Heart left ventricle (tissue), 16 donors: ENCODE measurements at regions not wholly inside any gene's neighbourhood (a gene's known extent, or its start where the extent isn't known, plus 50 kb on each side); places are given as distances from the start of the nearest gene placed in this dataset.

Experiments used
- ATAC-seq, 4 donors: fragments of 200-7000 bp; cut with Tn5 transposase; one replicate each; pipeline ENCODE4 v1.9.1; 2020 to 2022; ENCODE audit warnings: moderate library complexity in 4 of 4, mild to moderate bottlenecking in 3 of 4, moderate number of reproducible peaks in 1 of 4
- DNase-seq, 5 donors: peaks; one replicate each; pipeline ENCODE4 v3.0.0-alpha.2; 2020
- H3K27ac ChIP-seq, 12 donors: fragments of 200-600 bp; sonication (generic) in 4 of 12; one replicate each; pipeline versions ENCODE4 v1.5.0 to v1.8.0; 2016 to 2022; ENCODE audit warnings: mild to moderate bottlenecking in 2 of 12
- H3K27me3 ChIP-seq, 9 donors: fragments of 200-600 bp; sonication (generic) in 2 of 9; one replicate each; pipeline versions ENCODE4 v1.5.1 to v1.8.0; 2016 to 2022; ENCODE audit warnings: mild to moderate bottlenecking in 3 of 9
- H3K36me3 ChIP-seq, 9 donors: fragments of 200-600 bp; sonication (generic) in 2 of 9; one replicate each; pipeline versions ENCODE4 v1.5.0 to v1.8.0; 2018 to 2022; ENCODE audit warnings: mild to moderate bottlenecking in 2 of 9
- H3K4me1 ChIP-seq, 12 donors: fragments of 200-600 bp; sonication (generic) in 4 of 12; one replicate each; pipeline versions ENCODE4 v1.5.0 to v1.8.0; 2016 to 2022; ENCODE audit warnings: mild to moderate bottlenecking in 3 of 12
- H3K4me3 ChIP-seq, 12 donors: fragments of 200-600 bp; sonication (generic) in 4 of 12; one replicate each; pipeline versions ENCODE4 v1.5.0 to v1.8.0; 2017 to 2022; ENCODE audit warnings: mild to moderate bottlenecking in 9 of 12, moderate library complexity in 4 of 12
- H3K9me3 ChIP-seq, 12 donors: fragments of 200-600 bp; sonication (generic) in 4 of 12; one replicate each; pipeline versions ENCODE4 v1.5.0 to v1.8.0; 2016 to 2022; ENCODE audit warnings: mild to moderate bottlenecking in 1 of 12
- POLR2A ChIP-seq, 2 donors: fragments of 450-650 bp; IDR thresholded peaks; one replicate each; pipeline ENCODE4 v1.6.1; 2017; ENCODE audit warnings: antibody characterized with exemption in 2 of 2, mild to moderate bottlenecking in 2 of 2, moderate library complexity in 2 of 2
- WGBS, 4 donors: extraction: QIAGEN DNeasy Blood & Tissue Kit in 2 of 4; methylation state at CpG; one replicate each; pipeline versions ENCODE4 v1.1.5 to v1.1.7; 2013 to 2018; 5-methylcytosine and 5-hydroxymethylcytosine counted together
- intact Hi-C, 10 donors: fragments of 100-400 bp; cut with DNase I; formaldehyde crosslinking; loops; one replicate each; pipeline versions ENCODE4 v1.11.1 to v1.14.2; 2022
- TF ChIP-seq, protein P1 (sequence below), 12 donors: fragments of 200-600 bp; sonication (generic) in 4 of 12; IDR thresholded peaks; one replicate each; pipeline versions ENCODE4 v1.5.0 to v1.8.0; 2018 to 2022; ENCODE audit warnings: antibody characterized with exemption in 12 of 12, mild to moderate bottlenecking in 5 of 12
- donor health status: ischemic (EF 13 %, LVEDD 7.1; RV severe dilation, severe dysfunction).
- donor health status: healthy with polysubstance abuse.
- donor health status: DM: no; HTN: yes; CAD: no.
- donor health status: DM: no; HTN: no; CAD: no.
- donor health status: ischemic (EF 25% LVEDD 6.9; RV normal size, moderate dysfunction).
- donor health status: ischemic (EF 25% LVEDD 5.7; RV mildly dilated, moderate dysfunction).
- donor health status: healthy.
- donor health status: DM: yes; HTN: yes; CAD: no.
- donor health status: ischemic (EF 35%, LVEDD 5.7; RV mildly dilated, moderate dysfunction).
- donor health status: nonischemic (EF 11% LVEDD 7.7; RV severe dilation, severe dysfunction).
- donor health status: DM: yes; HTN: yes; CAD: no.
- donor health status: PGD.
- donor health status: ischemic (EF 29% LVEDD 5.4; RV normal size, mild dysfunction).
- donor health status: nonischemic (EF 23%, LVEDD 6.1; RV moderate dilation, normal function).

DNA sequence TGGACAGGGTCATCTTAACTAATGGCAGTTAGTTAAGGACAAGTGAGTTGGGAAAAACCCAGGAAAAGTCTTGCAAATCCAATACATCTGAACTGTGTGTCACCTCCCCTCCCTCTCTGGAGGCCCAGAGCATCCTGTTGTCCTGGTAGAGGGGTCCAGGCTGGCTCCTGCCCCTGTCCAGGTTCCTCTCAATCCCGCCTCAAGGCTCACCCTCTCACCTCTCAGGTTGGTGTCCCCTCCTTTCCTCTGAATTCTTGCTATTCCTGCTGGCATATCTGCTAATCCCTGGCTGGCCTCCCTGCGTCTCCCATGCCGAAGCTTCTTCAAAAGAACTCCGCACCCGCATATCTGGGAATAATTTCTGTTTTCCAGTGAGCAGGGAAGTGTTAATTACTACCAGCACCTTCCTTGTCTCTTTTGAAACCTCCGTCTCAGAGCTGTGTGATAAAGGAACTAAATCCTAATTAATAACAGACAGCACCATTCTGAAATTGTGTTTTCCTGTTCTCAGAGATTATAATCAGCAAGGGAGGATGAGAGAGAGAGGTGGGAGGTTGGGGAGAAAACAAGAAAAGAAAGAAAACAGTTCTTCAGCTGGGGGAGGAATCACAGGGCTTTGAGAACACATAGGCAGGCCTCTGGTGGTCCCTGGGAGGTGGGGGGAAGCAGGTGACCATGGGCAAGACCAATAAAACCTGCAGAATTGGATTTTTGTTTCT is 568.0 kb downstream of the PTPRU start:
- Histone ChIP-seq H3K27me3 (peaks cover 0 to 25% (median 4%) of the 10 kb centered on the region in 9 donors), H3K27ac (no peak overlapping the region), H3K4me3 (no peak overlapping the region), H3K36me3 (no peaks in the 10 kb centered on the region), H3K9me3 (no peaks in the 10 kb centered on the region), H3K4me1 (peaks cover 0 to 2% (median 0%) of the 10 kb centered on the region in 12 donors)
- WGBS, 4 donors = 57 to 70% (median 64%) methylated on average over 5 to 6 of the region's 6 CpGs
- ATAC-seq (no peak), DNase-seq (no peak)
- intact Hi-C loops = no loop called here
- TF ChIP-seq POLR2A (IDR thresholded peaks at IDR 0.05) = no peak
- TF ChIP-seq, protein P1, sequence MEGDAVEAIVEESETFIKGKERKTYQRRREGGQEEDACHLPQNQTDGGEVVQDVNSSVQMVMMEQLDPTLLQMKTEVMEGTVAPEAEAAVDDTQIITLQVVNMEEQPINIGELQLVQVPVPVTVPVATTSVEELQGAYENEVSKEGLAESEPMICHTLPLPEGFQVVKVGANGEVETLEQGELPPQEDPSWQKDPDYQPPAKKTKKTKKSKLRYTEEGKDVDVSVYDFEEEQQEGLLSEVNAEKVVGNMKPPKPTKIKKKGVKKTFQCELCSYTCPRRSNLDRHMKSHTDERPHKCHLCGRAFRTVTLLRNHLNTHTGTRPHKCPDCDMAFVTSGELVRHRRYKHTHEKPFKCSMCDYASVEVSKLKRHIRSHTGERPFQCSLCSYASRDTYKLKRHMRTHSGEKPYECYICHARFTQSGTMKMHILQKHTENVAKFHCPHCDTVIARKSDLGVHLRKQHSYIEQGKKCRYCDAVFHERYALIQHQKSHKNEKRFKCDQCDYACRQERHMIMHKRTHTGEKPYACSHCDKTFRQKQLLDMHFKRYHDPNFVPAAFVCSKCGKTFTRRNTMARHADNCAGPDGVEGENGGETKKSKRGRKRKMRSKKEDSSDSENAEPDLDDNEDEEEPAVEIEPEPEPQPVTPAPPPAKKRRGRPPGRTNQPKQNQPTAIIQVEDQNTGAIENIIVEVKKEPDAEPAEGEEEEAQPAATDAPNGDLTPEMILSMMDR (IDR thresholded peaks at IDR 0.05) = no peak

DNA sequence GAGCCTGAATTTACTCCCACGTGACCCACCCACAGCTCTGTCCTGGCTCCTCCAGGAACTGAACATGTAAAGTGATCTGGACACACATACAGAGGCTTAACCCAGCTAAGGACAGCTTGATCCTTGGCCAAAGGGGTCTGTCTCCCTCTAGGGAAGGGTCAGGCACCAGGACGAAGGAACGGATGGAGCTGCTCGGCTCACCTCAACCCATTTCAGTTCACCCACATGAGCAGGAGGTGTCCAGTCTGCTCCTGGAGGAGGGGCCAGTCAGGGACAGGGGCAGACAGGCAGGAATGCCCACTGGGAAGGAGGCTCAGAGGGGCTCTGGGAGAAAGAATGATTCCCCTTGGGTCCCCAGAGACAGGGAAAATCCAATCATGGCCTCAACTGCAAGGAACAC is 567.2 kb downstream of the PTPRU start:
- no peak for TF ChIP-seq POLR2A (IDR thresholded peaks at IDR 0.05)
- TF ChIP-seq, protein P1 (IDR thresholded peaks at IDR 0.05) = no peak
- Histone ChIP-seq H3K4me1 (peaks cover 0 to 2% (median 0%) of the 10 kb centered on the region in 12 donors), H3K4me3 (no peak overlapping the region), H3K27me3 (peaks cover 0 to 25% (median 4%) of the 10 kb centered on the region in 9 donors), H3K27ac (no peak overlapping the region), H3K9me3 (no peaks in the 10 kb centered on the region), H3K36me3 (no peaks in the 10 kb centered on the region)
- intact Hi-C loops = no loop called here
- DNase-seq = no peak
- ATAC-seq = no peak
- 70 to 79% (median 75%) methylated on average over 4 of the region's 4 CpGs for WGBS, 4 donors

DNA sequence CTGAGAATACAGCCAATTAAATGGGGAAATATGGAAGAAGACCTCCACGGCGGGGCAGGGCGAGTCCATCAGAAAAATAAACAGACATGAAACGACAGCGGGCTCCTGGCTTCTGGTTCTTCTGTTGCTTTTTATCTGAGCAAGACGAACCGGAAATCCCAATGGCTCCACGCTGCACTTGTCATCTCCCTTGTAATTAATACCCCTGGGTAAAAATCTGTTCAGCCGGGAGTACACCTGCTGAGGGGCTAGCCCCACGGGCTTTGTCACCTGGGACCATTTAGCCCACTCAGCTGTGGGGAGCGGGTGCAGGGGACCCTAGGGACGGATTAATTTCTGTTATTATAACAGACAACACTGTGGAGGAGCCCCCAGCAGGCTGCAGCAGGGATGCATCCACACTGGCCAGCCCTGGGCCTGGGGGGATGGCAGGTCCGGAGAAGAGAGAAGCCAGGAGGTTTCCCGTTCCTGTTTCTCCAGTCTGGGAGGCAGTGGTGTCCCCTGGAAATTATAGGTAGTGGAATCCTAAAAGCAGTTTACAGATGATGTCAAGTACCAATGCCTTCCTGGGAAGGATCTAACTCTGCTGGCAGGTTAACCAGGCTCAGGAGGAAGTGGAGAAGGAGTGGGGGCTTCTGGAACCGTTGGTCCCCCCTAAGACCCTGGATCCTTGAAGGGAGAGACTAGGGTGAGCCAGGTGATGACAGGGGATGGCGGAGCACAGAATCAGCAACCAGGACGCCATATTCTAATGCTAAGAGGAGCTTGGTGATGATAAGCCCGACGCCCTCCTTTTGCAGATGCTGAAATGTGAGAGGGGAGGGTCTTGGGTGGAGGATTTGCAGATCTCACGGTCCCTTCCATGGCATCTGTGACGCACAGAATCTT is 566.1 kb downstream of the PTPRU start:
- TF ChIP-seq, protein P1 (IDR thresholded peaks at IDR 0.05) = no peak
- no peak for TF ChIP-seq POLR2A (IDR thresholded peaks at IDR 0.05)
- intact Hi-C loops = no loop called here

DNA sequence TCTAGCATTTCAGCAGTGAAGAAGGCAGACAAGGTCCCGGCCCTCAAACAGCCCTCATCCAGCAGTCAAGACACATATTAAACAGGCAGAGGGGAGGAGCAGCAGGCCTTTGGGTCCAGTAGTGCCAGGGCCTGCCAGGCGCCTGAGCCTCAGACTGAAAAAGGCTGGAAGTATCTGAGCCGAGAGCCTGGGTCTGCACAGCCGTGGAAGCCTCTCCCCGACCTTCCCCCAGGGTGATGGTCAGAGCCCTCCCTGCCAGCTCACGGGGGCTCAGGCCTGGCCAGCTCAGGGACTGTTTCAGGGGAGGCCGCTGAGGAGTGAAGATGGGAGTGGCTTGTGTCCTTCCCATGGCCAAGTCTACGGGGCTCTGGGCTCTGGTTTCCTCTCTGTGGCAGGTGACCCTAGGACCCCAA is 565.2 kb downstream of the PTPRU start:
- no peak for TF ChIP-seq POLR2A (IDR thresholded peaks at IDR 0.05)
- TF ChIP-seq, protein P1 (IDR thresholded peaks at IDR 0.05) = no peak
- Histone ChIP-seq H3K36me3 (no peaks in the 10 kb centered on the region), H3K27ac (no peak overlapping the region), H3K4me3 (no peak overlapping the region), H3K4me1 (peaks cover 0 to 2% (median 0%) of the 10 kb centered on the region in 12 donors), H3K27me3 (peaks cover 0 to 25% (median 4%) of the 10 kb centered on the region in 9 donors), H3K9me3 (peaks cover 0 to 5% (median 0%) of the 10 kb centered on the region in 12 donors)
- WGBS, 4 donors = 42 to 51% (median 44%) methylated on average over 8 of the region's 8 CpGs
- DNase-seq (no peak), ATAC-seq (no peak)
- intact Hi-C loops = no loop called here

More for the DNA sequence above, 566.1 kb downstream of the PTPRU start:
- DNase-seq (no peak), ATAC-seq (no peak)
- Histone ChIP-seq H3K27ac (no peak overlapping the region), H3K36me3 (no peaks in the 10 kb centered on the region), H3K27me3 (peaks cover 0 to 25% (median 4%) of the 10 kb centered on the region in 9 donors), H3K4me3 (no peak overlapping the region), H3K9me3 (no peaks in the 10 kb centered on the region), H3K4me1 (peaks cover 0 to 2% (median 0%) of the 10 kb centered on the region in 12 donors)
- WGBS, 4 donors = 38 to 51% (median 44%) methylated on average over 20 to 21 of the region's 21 CpGs
